ENCODE measurements at regions not wholly inside any gene's neighbourhood (a gene's known extent, or its start where the extent isn't known, plus 50 kb on each side); places are given as distances from the start of the nearest gene placed in this dataset.
A peak's percentile ranks its signal among the peaks of the same experiment; 100 is the strongest.

GRCh38 chr5:96584712-96585111 is 77.5 kb upstream of the CAST start:
- DNase-seq (ENCODE audit: low read depth in 2 of 2) = no peak

- DNase-seq (ENCODE audit: low read depth in 2 of 2) = no peak
Measured at GRCh38 chr5:96588539-96588938, 73.6 kb upstream of the CAST start.

GRCh38 chr5:96590796-96591195 is 71.4 kb upstream of the CAST start:
- no peak for DNase-seq (ENCODE audit: low read depth in 2 of 2)

GRCh38 chr5:96595300-96596090 is 66.7 kb upstream of the CAST start:
- DNase-seq (ENCODE audit: low read depth in 2 of 2) = no peak

GRCh38 chr5:96597438-96598020 is 64.6 kb upstream of the CAST start:
- no peak for DNase-seq (ENCODE audit: low read depth in 2 of 2)

GRCh38 chr5:96601200-96601599 is 61.0 kb upstream of the CAST start:
- DNase-seq (ENCODE audit: low read depth in 2 of 2) = no peak

- peak; percentile 17 to 21 for DNase-seq (ENCODE audit: low read depth in 2 of 2)
Measured at GRCh38 chr5:96601715-96602244, 60.4 kb upstream of the CAST start.

- DNase-seq (ENCODE audit: low read depth in 2 of 2) = no peak
Measured at GRCh38 chr5:96602776-96603175, 59.4 kb upstream of the CAST start.

GRCh38 chr5:96605144-96605837 is 56.9 kb upstream of the CAST start:
- DNase-seq (ENCODE audit: low read depth in 2 of 2) = no peak

- no peak for DNase-seq (ENCODE audit: low read depth in 2 of 2)
Measured at GRCh38 chr5:96609369-96609768, 52.8 kb upstream of the CAST start.

- DNase-seq (ENCODE audit: low read depth in 2 of 2) = no peak
Measured at GRCh38 chr5:96610747-96611146, 51.4 kb upstream of the CAST start.

- DNase-seq (ENCODE audit: low read depth in 2 of 2) = no peak
Measured at GRCh38 chr5:96611946-96612345, 50.2 kb upstream of the CAST start.
